ENCODE measurements at regions not wholly inside any gene's neighbourhood (a gene's known extent, or its start where the extent isn't known, plus 50 kb on each side); places are given as distances from the start of the nearest gene placed in this dataset.

- H3K4me1 ChIP-seq, result no peaks in the 10 kb centered on the region
- 67 to 78% (median 74%) methylated on average over 4 of the region's 4 CpGs for WGBS, 3 donors
- TF ChIP-seq, protein P1, sequence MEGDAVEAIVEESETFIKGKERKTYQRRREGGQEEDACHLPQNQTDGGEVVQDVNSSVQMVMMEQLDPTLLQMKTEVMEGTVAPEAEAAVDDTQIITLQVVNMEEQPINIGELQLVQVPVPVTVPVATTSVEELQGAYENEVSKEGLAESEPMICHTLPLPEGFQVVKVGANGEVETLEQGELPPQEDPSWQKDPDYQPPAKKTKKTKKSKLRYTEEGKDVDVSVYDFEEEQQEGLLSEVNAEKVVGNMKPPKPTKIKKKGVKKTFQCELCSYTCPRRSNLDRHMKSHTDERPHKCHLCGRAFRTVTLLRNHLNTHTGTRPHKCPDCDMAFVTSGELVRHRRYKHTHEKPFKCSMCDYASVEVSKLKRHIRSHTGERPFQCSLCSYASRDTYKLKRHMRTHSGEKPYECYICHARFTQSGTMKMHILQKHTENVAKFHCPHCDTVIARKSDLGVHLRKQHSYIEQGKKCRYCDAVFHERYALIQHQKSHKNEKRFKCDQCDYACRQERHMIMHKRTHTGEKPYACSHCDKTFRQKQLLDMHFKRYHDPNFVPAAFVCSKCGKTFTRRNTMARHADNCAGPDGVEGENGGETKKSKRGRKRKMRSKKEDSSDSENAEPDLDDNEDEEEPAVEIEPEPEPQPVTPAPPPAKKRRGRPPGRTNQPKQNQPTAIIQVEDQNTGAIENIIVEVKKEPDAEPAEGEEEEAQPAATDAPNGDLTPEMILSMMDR (IDR thresholded peaks at IDR 0.05), result no peak
- DNase-seq, result no peak
- no peaks in the 10 kb centered on the region for H3K27me3 ChIP-seq (ENCODE audit: insufficient read depth in 3 of 3, low read length in 2 of 3)
- no peaks in the 10 kb centered on the region for H3K9me3 ChIP-seq
- H3K4me3 ChIP-seq, result no peak overlapping the region
- intact Hi-C loops (cut with DNase I), result no loop called here
- H3K36me3 ChIP-seq (ENCODE audit: insufficient read depth in 1 of 2, low read depth in 1 of 2), result no peaks in the 10 kb centered on the region
- no peak for ATAC-seq
- no peak overlapping the region for H3K27ac ChIP-seq
Observed at GRCh38 chr2:215681799-215682596, 246.1 kb upstream of the FN1 start.

- TF ChIP-seq, protein P1 (IDR thresholded peaks at IDR 0.05), result no peak
- 52 to 66% (median 57%) methylated on average over 6 of the region's 6 CpGs for WGBS, 3 donors
- Histone ChIP-seq H3K4me3 (no peak overlapping the region), H3K27ac (no peak overlapping the region), H3K9me3 (no peaks in the 10 kb centered on the region), H3K27me3 (ENCODE audit: insufficient read depth in 3 of 3, low read length in 2 of 3) (no peaks in the 10 kb centered on the region), H3K36me3 (ENCODE audit: insufficient read depth in 1 of 2, low read depth in 1 of 2) (no peaks in the 10 kb centered on the region), H3K4me1 (no peaks in the 10 kb centered on the region)
- intact Hi-C loops (cut with DNase I), result no loop called here
- peak in 3 of 4 donors; percentile 34 to 49 (median 42) for ATAC-seq
- peak in 1 of 2 donors; percentile 30 for DNase-seq
Observed at GRCh38 chr2:215680605-215681598, 245.0 kb upstream of the FN1 start.

GRCh38 chr2:215678094-215678493, 242.2 kb upstream of the FN1 start:
- ATAC-seq, result no peak
- no peaks in the 10 kb centered on the region for H3K36me3 ChIP-seq (ENCODE audit: insufficient read depth in 1 of 2, low read depth in 1 of 2)
- TF ChIP-seq, protein P1 (IDR thresholded peaks at IDR 0.05), result no peak
- no peaks in the 10 kb centered on the region for H3K27me3 ChIP-seq (ENCODE audit: insufficient read depth in 3 of 3, low read length in 2 of 3)
- no peaks in the 10 kb centered on the region for H3K4me1 ChIP-seq
- no peaks in the 10 kb centered on the region for H3K9me3 ChIP-seq
- intact Hi-C loops (cut with DNase I), result no loop called here
- no peak for DNase-seq
- no peak overlapping the region for H3K4me3 ChIP-seq
- H3K27ac ChIP-seq, result no peak overlapping the region

DNA sequence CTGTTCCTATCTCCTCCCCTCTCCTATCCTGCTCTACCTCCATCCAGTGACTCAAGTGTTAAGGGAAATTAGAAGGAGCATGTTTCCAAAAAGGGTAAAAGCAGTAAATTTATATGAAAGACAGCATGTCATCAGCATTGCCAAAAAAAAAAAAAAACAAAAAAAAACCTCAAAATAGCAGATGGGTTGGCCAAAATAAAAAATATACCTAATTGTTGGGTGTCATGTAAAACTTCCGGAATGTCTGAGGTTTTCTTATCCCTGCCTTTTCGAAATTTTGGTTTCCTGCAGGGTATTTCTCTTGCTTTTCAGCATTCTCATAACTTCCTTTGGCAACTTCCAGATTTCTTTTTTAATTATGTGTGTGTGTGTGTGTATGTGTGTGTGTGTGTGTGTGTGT, 241.6 kb upstream of the FN1 start:
- 87 to 92% (median 92%) methylated on average over 2 of the region's 2 CpGs for WGBS, 3 donors
- Histone ChIP-seq H3K27ac (no peak overlapping the region), H3K36me3 (ENCODE audit: insufficient read depth in 1 of 2, low read depth in 1 of 2) (no peaks in the 10 kb centered on the region), H3K27me3 (ENCODE audit: insufficient read depth in 3 of 3, low read length in 2 of 3) (no peaks in the 10 kb centered on the region), H3K9me3 (no peaks in the 10 kb centered on the region), H3K4me1 (no peaks in the 10 kb centered on the region), H3K4me3 (no peak overlapping the region)
- intact Hi-C loops (cut with DNase I), result no loop called here
- no peak for ATAC-seq
- no peak for DNase-seq
- TF ChIP-seq, protein P1 (IDR thresholded peaks at IDR 0.05), result no peak

Data from psoas muscle (tissue), 7 donors.